SU-DHL-6 (cell line): ENCODE measurements at regions not wholly inside any gene's neighbourhood (a gene's known extent, or its start where the extent isn't known, plus 50 kb on each side); places are given as distances from the start of the nearest gene placed in this dataset.
A peak's percentile ranks its signal among the peaks of the same experiment; 100 is the strongest.

Experiments used
- H2AFZ ChIP-seq: fragments of 200-600 bp; sonication (generic); 2 replicates; pipeline ENCODE4 v1.6.1; 2014; ENCODE audit warnings: low read depth, mild to moderate bottlenecking, moderate library complexity, mixed read lengths, antibody characterized with exemption, low read length; ENCODE audit not compliant: severe bottlenecking
- H3F3A ChIP-seq: fragments of 200-600 bp; shearing (Covaris generic); 2 replicates; pipeline ENCODE4 v1.6.0; 2016; ENCODE audit warnings: antibody characterized with exemption, mild to moderate bottlenecking; ENCODE audit not compliant: insufficient read depth
- H3K27ac ChIP-seq: fragments of 200-600 bp; sonication (generic); 2 replicates; pipeline ENCODE4 v1.5.1; 2016; ENCODE audit warnings: low read depth, mild to moderate bottlenecking, low read length, moderate library complexity, mixed read lengths
- H3K27me3 ChIP-seq: fragments of 200-600 bp; sonication (generic), shearing (Covaris generic); 2 replicates; pipeline ENCODE4 v1.6.0; 2014; ENCODE audit warnings: mild to moderate bottlenecking, low read length
- H3K36me3 ChIP-seq: fragments of 200-600 bp; sonication (generic); 2 replicates; pipeline ENCODE4 v1.6.1; 2014; ENCODE audit warnings: mild to moderate bottlenecking, low read length, mixed read lengths
- H3K4me2 ChIP-seq: fragments of 300-600, 200-600 bp; shearing (Covaris generic), sonication (generic); 2 replicates; pipeline ENCODE4 v1.6.0; 2014; ENCODE audit warnings: low read length, low read depth, mild to moderate bottlenecking; ENCODE audit not compliant: poor library complexity, severe bottlenecking
- H3K4me3 ChIP-seq: fragments of 200-600 bp; sonication (generic); 2 replicates; pipeline ENCODE4 v1.5.1; 2014; ENCODE audit warnings: antibody characterized with exemption, low read length, mild to moderate bottlenecking, mixed read lengths; ENCODE audit not compliant: insufficient read depth, poor library complexity, severe bottlenecking
- H3K79me2 ChIP-seq: fragments of 200-600 bp; sonication (generic); 2 replicates; pipeline ENCODE4 v1.6.1; 2014; ENCODE audit warnings: mild to moderate bottlenecking, low read length, moderate library complexity; ENCODE audit not compliant: insufficient read depth
- H3K9ac ChIP-seq: fragments of 200-600 bp; sonication (generic); 2 replicates; pipeline ENCODE4 v1.7.0; 2014; ENCODE audit warnings: mild to moderate bottlenecking, low read length
- H3K9me2 ChIP-seq: fragments of 200-600 bp; sonication (generic); replicated peaks from 2 replicates; pipeline ENCODE4 v1.6.1; 2014; ENCODE audit warnings: low read length; ENCODE audit not compliant: insufficient read depth
- H3K9me3 ChIP-seq: fragments of 200-600 bp; sonication (generic); 2 replicates; pipeline ENCODE4 v1.6.1; 2014; ENCODE audit warnings: low read length, mixed read lengths; ENCODE audit not compliant: insufficient read depth
- H4K20me1 ChIP-seq: fragments of 200-600 bp; sonication (generic); 2 replicates; pipeline ENCODE4 v1.6.1; 2014; ENCODE audit warnings: low read depth, mild to moderate bottlenecking, antibody characterized with exemption, low read length, moderate library complexity, mixed read lengths
- EZH2phosphoT487 ChIP-seq: fragments of 200-600 bp; sonication (generic), shearing (Covaris generic); conservative IDR thresholded peaks from 2 replicates; pipeline ENCODE4 v1.6.1; 2018; ENCODE audit warnings: mild to moderate bottlenecking, antibody characterized with exemption, low read length, moderate library complexity, mixed read lengths
- TF ChIP-seq, protein P1 (sequence below): fragments of 200-600 bp; sonication (generic); IDR thresholded peaks from one replicate; pipeline ENCODE4 v1.5.1; 2017; ENCODE audit warnings: antibody characterized with exemption, mild to moderate bottlenecking, low read length, moderate library complexity; ENCODE audit not compliant: insufficient read depth, poor library complexity, severe bottlenecking

GRCh38 chr12:83378186-83378727 lies 691.6 kb downstream of the TMTC2 start:
- Histone ChIP-seq H3K9ac (no peak overlapping the region), H3F3A (no peaks in the 10 kb centered on the region), H3K9me2 (no peaks in the 10 kb centered on the region), H4K20me1 (no peaks in the 10 kb centered on the region), H3K4me3 (no peak overlapping the region), H3K36me3 (no peaks in the 10 kb centered on the region), H3K9me3 (no peaks in the 10 kb centered on the region), H3K27me3 (no peaks in the 10 kb centered on the region), H3K4me2 (no peak overlapping the region), H3K79me2 (no peaks in the 10 kb centered on the region), H2AFZ (no peak overlapping the region), H3K27ac (no peak overlapping the region)
- TF ChIP-seq, protein P1, sequence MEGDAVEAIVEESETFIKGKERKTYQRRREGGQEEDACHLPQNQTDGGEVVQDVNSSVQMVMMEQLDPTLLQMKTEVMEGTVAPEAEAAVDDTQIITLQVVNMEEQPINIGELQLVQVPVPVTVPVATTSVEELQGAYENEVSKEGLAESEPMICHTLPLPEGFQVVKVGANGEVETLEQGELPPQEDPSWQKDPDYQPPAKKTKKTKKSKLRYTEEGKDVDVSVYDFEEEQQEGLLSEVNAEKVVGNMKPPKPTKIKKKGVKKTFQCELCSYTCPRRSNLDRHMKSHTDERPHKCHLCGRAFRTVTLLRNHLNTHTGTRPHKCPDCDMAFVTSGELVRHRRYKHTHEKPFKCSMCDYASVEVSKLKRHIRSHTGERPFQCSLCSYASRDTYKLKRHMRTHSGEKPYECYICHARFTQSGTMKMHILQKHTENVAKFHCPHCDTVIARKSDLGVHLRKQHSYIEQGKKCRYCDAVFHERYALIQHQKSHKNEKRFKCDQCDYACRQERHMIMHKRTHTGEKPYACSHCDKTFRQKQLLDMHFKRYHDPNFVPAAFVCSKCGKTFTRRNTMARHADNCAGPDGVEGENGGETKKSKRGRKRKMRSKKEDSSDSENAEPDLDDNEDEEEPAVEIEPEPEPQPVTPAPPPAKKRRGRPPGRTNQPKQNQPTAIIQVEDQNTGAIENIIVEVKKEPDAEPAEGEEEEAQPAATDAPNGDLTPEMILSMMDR: no peak
- no peak for TF ChIP-seq EZH2phosphoT487

DNA sequence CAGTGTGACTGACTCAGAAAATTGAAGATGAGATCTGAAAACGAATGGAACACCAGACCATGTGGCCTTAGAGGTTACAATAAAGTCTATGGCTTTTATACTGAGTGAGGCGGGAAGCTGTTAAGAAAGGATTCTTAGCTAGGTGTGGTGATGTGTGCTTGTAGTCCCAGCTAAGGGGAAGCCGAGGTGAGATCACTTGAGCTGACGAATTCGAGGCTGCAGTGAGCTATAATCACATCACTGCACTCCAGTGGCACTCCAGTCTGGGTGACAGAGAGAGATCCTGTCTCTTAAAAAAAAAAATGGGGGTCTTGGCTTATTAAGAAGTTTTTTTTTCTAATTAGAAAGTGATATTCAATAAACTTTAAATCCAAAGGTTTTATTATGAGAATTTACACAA lies 678.6 kb downstream of the TMTC2 start:
- Histone ChIP-seq H3K9ac (no peak overlapping the region), H3K4me2 (peak overlapping the region; percentile 56), H3K4me3 (no peak overlapping the region), H4K20me1 (no peaks in the 10 kb centered on the region), H3K79me2 (no peaks in the 10 kb centered on the region), H3K9me3 (no peaks in the 10 kb centered on the region), H2AFZ (peak overlapping the region; percentile 49), H3K36me3 (no peaks in the 10 kb centered on the region), H3K27me3 (no peaks in the 10 kb centered on the region), H3F3A (no peaks in the 10 kb centered on the region), H3K9me2 (no peaks in the 10 kb centered on the region), H3K27ac (no peak overlapping the region)
- no peak for TF ChIP-seq EZH2phosphoT487
- TF ChIP-seq, protein P1: no peak

- no peaks in the 10 kb centered on the region for H3K9me3 ChIP-seq
- no peak overlapping the region for H3K9ac ChIP-seq
- no peaks in the 10 kb centered on the region for H3K36me3 ChIP-seq
- TF ChIP-seq EZH2phosphoT487: no peak
- TF ChIP-seq, protein P1: no peak
- no peak overlapping the region for H3K27ac ChIP-seq
- no peak overlapping the region for H3K4me3 ChIP-seq
- H4K20me1 ChIP-seq: no peaks in the 10 kb centered on the region
- H3K27me3 ChIP-seq: no peaks in the 10 kb centered on the region
- no peaks in the 10 kb centered on the region for H3K79me2 ChIP-seq
- no peak overlapping the region for H3K4me2 ChIP-seq
- H2AFZ ChIP-seq: no peak overlapping the region
- H3F3A ChIP-seq: no peaks in the 10 kb centered on the region
- H3K9me2 ChIP-seq: no peaks in the 10 kb centered on the region
Measured at GRCh38 chr12:83361475-83361874, 674.8 kb downstream of the TMTC2 start.

- Histone ChIP-seq H3K36me3 (no peaks in the 10 kb centered on the region), H3K79me2 (no peaks in the 10 kb centered on the region), H3F3A (no peaks in the 10 kb centered on the region), H3K4me2 (no peak overlapping the region), H3K27me3 (no peaks in the 10 kb centered on the region), H3K9ac (no peak overlapping the region), H4K20me1 (no peaks in the 10 kb centered on the region), H3K9me3 (no peaks in the 10 kb centered on the region), H3K9me2 (no peaks in the 10 kb centered on the region), H3K27ac (no peak overlapping the region), H2AFZ (no peak overlapping the region), H3K4me3 (no peak overlapping the region)
- TF ChIP-seq, protein P1: no peak
- no peak for TF ChIP-seq EZH2phosphoT487
Measured at GRCh38 chr12:83361071-83361470, 674.4 kb downstream of the TMTC2 start.
